ENCODE measurements at regions not wholly inside any gene's neighbourhood (a gene's known extent, or its start where the extent isn't known, plus 50 kb on each side); places are given as distances from the start of the nearest gene placed in this dataset.

- no peaks in the 10 kb centered on the region for H3K27me3 ChIP-seq (ENCODE audit: insufficient read depth in 3 of 3, low read length in 2 of 3)
- intact Hi-C loops (cut with DNase I): no loop called here
- peaks cover 23% of the 10 kb centered on the region for H3K4me1 ChIP-seq
- ATAC-seq (no peak), DNase-seq (no peak)
- H3K9me3 ChIP-seq: no peaks in the 10 kb centered on the region
- TF ChIP-seq CTCF (IDR thresholded peaks at IDR 0.05): no peak
- H3K4me3 ChIP-seq: no peak overlapping the region
- no peak overlapping the region for H3K27ac ChIP-seq
- H3K36me3 ChIP-seq (ENCODE audit: insufficient read depth in 1 of 2, low read depth in 1 of 2): no peaks in the 10 kb centered on the region
- 89 to 100% (median 96%) methylated on average over 1 of the region's 1 CpG for WGBS, 3 donors
These were observed 62.6 kb upstream of the LIMCH1 start for GRCh38 chr4:41475402-41475801.

- Histone ChIP-seq H3K9me3 (no peaks in the 10 kb centered on the region), H3K27me3 (ENCODE audit: insufficient read depth in 3 of 3, low read length in 2 of 3) (no peaks in the 10 kb centered on the region), H3K36me3 (ENCODE audit: insufficient read depth in 1 of 2, low read depth in 1 of 2) (no peaks in the 10 kb centered on the region), H3K27ac (no peak overlapping the region), H3K4me1 (peaks cover 24% of the 10 kb centered on the region), H3K4me3 (no peak overlapping the region)
- no peak for ATAC-seq
- WGBS, 3 donors: 88 to 91% (median 91%) methylated on average over 3 of the region's 3 CpGs
- TF ChIP-seq CTCF (IDR thresholded peaks at IDR 0.05): no peak
- no peak for DNase-seq
- intact Hi-C loops (cut with DNase I): no loop called here
These were observed 61.6 kb upstream of the LIMCH1 start for GRCh38 chr4:41476310-41476885.

GRCh38 chr4:41477181-41477905, 60.6 kb upstream of the LIMCH1 start:
- TF ChIP-seq CTCF (IDR thresholded peaks at IDR 0.05): no peak
- Histone ChIP-seq H3K27ac (no peak overlapping the region), H3K4me3 (no peak overlapping the region), H3K27me3 (ENCODE audit: insufficient read depth in 3 of 3, low read length in 2 of 3) (no peaks in the 10 kb centered on the region), H3K9me3 (no peaks in the 10 kb centered on the region), H3K4me1 (peaks cover 27% of the 10 kb centered on the region), H3K36me3 (ENCODE audit: insufficient read depth in 1 of 2, low read depth in 1 of 2) (no peaks in the 10 kb centered on the region)
- 73 to 84% (median 80%) methylated on average over 6 of the region's 6 CpGs for WGBS, 3 donors
- intact Hi-C loops (cut with DNase I): no loop called here
- no peak for DNase-seq
- no peak for ATAC-seq

GRCh38 chr4:41478518-41478917, 59.4 kb upstream of the LIMCH1 start:
- no peak for TF ChIP-seq CTCF (IDR thresholded peaks at IDR 0.05)
- WGBS, 3 donors: 44 to 71% (median 58%) methylated on average over 3 of the region's 3 CpGs
- Histone ChIP-seq H3K27me3 (ENCODE audit: insufficient read depth in 3 of 3, low read length in 2 of 3) (no peaks in the 10 kb centered on the region), H3K36me3 (ENCODE audit: insufficient read depth in 1 of 2, low read depth in 1 of 2) (no peaks in the 10 kb centered on the region), H3K4me3 (no peak overlapping the region), H3K27ac (no peak overlapping the region), H3K9me3 (no peaks in the 10 kb centered on the region), H3K4me1 (peaks cover 27% of the 10 kb centered on the region)
- DNase-seq: no peak
- intact Hi-C loops (cut with DNase I): no loop called here
- ATAC-seq: no peak

Measured in psoas muscle (tissue), 7 donors.